OCI-LY1 (cell line): ENCODE measurements at regions not wholly inside any gene's neighbourhood (a gene's known extent, or its start where the extent isn't known, plus 50 kb on each side); places are given as distances from the start of the nearest gene placed in this dataset.

Experiments used
- H2AFZ ChIP-seq: fragments of 200-600 bp; sonication (generic), shearing (Covaris generic); 2 replicates; pipeline ENCODE4 v1.6.0; 2014; ENCODE audit warnings: antibody characterized with exemption, mild to moderate bottlenecking, low read length
- H3F3A ChIP-seq: fragments of 200-600 bp; sonication (generic), shearing (Covaris generic); 2 replicates; pipeline ENCODE4 v1.6.0; 2014; ENCODE audit warnings: mild to moderate bottlenecking, antibody characterized with exemption, low read length, moderate library complexity; ENCODE audit not compliant: insufficient read depth
- H3K27ac ChIP-seq: fragments of 200-600 bp; sonication (generic); 2 replicates; pipeline ENCODE4 v1.5.1; 2014; ENCODE audit warnings: low read length, mixed run types, mild to moderate bottlenecking, low read depth; ENCODE audit not compliant: poor library complexity, severe bottlenecking
- H3K27me3 ChIP-seq: fragments of 200-600 bp; sonication (generic); 2 replicates; pipeline ENCODE4 v1.6.0; 2014; ENCODE audit warnings: antibody characterized with exemption, mild to moderate bottlenecking, low read length, moderate library complexity; ENCODE audit not compliant: insufficient read depth
- H3K36me3 ChIP-seq: fragments of 200-600 bp; sonication (generic); 2 replicates; pipeline ENCODE4 v1.6.1; 2014; ENCODE audit warnings: mild to moderate bottlenecking, antibody characterized with exemption, low read length, moderate library complexity, mixed read lengths; ENCODE audit not compliant: insufficient read depth
- H3K4me1 ChIP-seq: fragments of 200-600 bp; sonication (generic); 2 replicates; pipeline ENCODE4 v1.5.1; 2014; ENCODE audit warnings: mild to moderate bottlenecking, low read length, moderate library complexity; ENCODE audit not compliant: insufficient read depth, severe bottlenecking
- H3K4me2 ChIP-seq: fragments of 200-600 bp; sonication (generic), shearing (Covaris generic); 2 replicates; pipeline ENCODE4 v1.6.1; 2014; ENCODE audit warnings: low read length
- H3K4me3 ChIP-seq: fragments of 200-600 bp; sonication (generic); 2 replicates; pipeline ENCODE4 v1.5.1; 2014; ENCODE audit warnings: low read length, low read depth, mild to moderate bottlenecking, mixed read lengths; ENCODE audit not compliant: poor library complexity, severe bottlenecking
- H3K79me2 ChIP-seq: fragments of 200-600 bp; shearing (Covaris generic); 2 replicates; pipeline ENCODE4 v1.6.1; 2016; ENCODE audit warnings: mixed run types, low read length, mixed read lengths; ENCODE audit not compliant: insufficient read depth
- H3K9ac ChIP-seq: fragments of 200-600 bp; sonication (generic), shearing (Covaris generic); 2 replicates; pipeline ENCODE4 v1.6.1; 2014; ENCODE audit warnings: mild to moderate bottlenecking, low read length, mixed read lengths
- H3K9me2 ChIP-seq: fragments of 200-600 bp; sonication (generic), shearing (Covaris generic); 2 replicates; pipeline ENCODE4 v1.6.1; 2014; ENCODE audit warnings: low read depth, mild to moderate bottlenecking, low read length, mixed read lengths
- H3K9me3 ChIP-seq: fragments of 200-600 bp; shearing (Covaris generic); 2 replicates; pipeline ENCODE4 v1.6.1; 2014; ENCODE audit warnings: low read length, mixed read lengths
- H4K20me1 ChIP-seq: fragments of 200-600 bp; sonication (generic), shearing (Covaris generic); 2 replicates; pipeline ENCODE4 v1.6.0; 2016; ENCODE audit warnings: mild to moderate bottlenecking, low read length; ENCODE audit not compliant: insufficient read depth
- CTCF ChIP-seq: fragments of 200-600 bp; sonication (generic), shearing (Covaris generic); IDR thresholded peaks from 2 replicates; pipeline ENCODE4 v1.5.1; 2017; ENCODE audit warnings: mild to moderate bottlenecking, antibody characterized with exemption, low read length, moderate library complexity, mixed read lengths
- EZH2 ChIP-seq: fragments of 200-600 bp; sonication (generic), shearing (Covaris generic); IDR thresholded peaks from 2 replicates; pipeline ENCODE4 v1.8.0; 2017; ENCODE audit warnings: borderline replicate concordance, mixed run types, mild to moderate bottlenecking, antibody characterized with exemption, low read length, moderate library complexity, mixed read lengths

GRCh38 chr5:26625099-26625498 lies 413.3 kb downstream of the CDH9 start:
- no peaks in the 10 kb centered on the region for H4K20me1 ChIP-seq
- H3K36me3 ChIP-seq, result no peaks in the 10 kb centered on the region
- H3K4me3 ChIP-seq, result no peak overlapping the region
- H3F3A ChIP-seq, result no peaks in the 10 kb centered on the region
- H3K9me3 ChIP-seq, result no peaks in the 10 kb centered on the region
- no peak overlapping the region for H3K27ac ChIP-seq
- no peaks in the 10 kb centered on the region for H3K4me1 ChIP-seq
- no peak overlapping the region for H3K9ac ChIP-seq
- H3K79me2 ChIP-seq, result no peaks in the 10 kb centered on the region
- no peak for TF ChIP-seq EZH2
- no peak for TF ChIP-seq CTCF
- H3K9me2 ChIP-seq, result no peaks in the 10 kb centered on the region
- no peak overlapping the region for H3K4me2 ChIP-seq
- H3K27me3 ChIP-seq, result no peaks in the 10 kb centered on the region
- H2AFZ ChIP-seq, result no peak overlapping the region

- no peaks in the 10 kb centered on the region for H3K27me3 ChIP-seq
- no peaks in the 10 kb centered on the region for H3K9me2 ChIP-seq
- H3F3A ChIP-seq, result no peaks in the 10 kb centered on the region
- H3K4me3 ChIP-seq, result no peak overlapping the region
- no peak overlapping the region for H3K27ac ChIP-seq
- no peak overlapping the region for H3K9ac ChIP-seq
- H3K9me3 ChIP-seq, result no peaks in the 10 kb centered on the region
- H3K79me2 ChIP-seq, result no peaks in the 10 kb centered on the region
- no peak overlapping the region for H3K4me2 ChIP-seq
- TF ChIP-seq CTCF, result no peak
- TF ChIP-seq EZH2, result no peak
- H3K4me1 ChIP-seq, result no peaks in the 10 kb centered on the region
- no peak overlapping the region for H2AFZ ChIP-seq
- no peaks in the 10 kb centered on the region for H3K36me3 ChIP-seq
- H4K20me1 ChIP-seq, result no peaks in the 10 kb centered on the region
Observed at GRCh38 chr5:26622947-26623346, 415.4 kb downstream of the CDH9 start.

- no peaks in the 10 kb centered on the region for H3K79me2 ChIP-seq
- no peaks in the 10 kb centered on the region for H3K27me3 ChIP-seq
- no peaks in the 10 kb centered on the region for H4K20me1 ChIP-seq
- no peak overlapping the region for H3K4me3 ChIP-seq
- H3F3A ChIP-seq, result no peaks in the 10 kb centered on the region
- no peak overlapping the region for H2AFZ ChIP-seq
- no peaks in the 10 kb centered on the region for H3K9me2 ChIP-seq
- no peak overlapping the region for H3K9ac ChIP-seq
- no peak overlapping the region for H3K27ac ChIP-seq
- no peaks in the 10 kb centered on the region for H3K9me3 ChIP-seq
- H3K4me2 ChIP-seq, result no peak overlapping the region
- H3K36me3 ChIP-seq, result no peaks in the 10 kb centered on the region
- no peak for TF ChIP-seq EZH2
- TF ChIP-seq CTCF, result no peak
- no peaks in the 10 kb centered on the region for H3K4me1 ChIP-seq
Observed at GRCh38 chr5:26610577-26610976, 427.8 kb downstream of the CDH9 start.
